ENCODE measurements at regions not wholly inside any gene's neighbourhood (a gene's known extent, or its start where the extent isn't known, plus 50 kb on each side); places are given as distances from the start of the nearest gene placed in this dataset.

GRCh38 chr1:98277118-98277517 is 356.3 kb upstream of the DPYD start:
- no peak for DNase-seq

DNA sequence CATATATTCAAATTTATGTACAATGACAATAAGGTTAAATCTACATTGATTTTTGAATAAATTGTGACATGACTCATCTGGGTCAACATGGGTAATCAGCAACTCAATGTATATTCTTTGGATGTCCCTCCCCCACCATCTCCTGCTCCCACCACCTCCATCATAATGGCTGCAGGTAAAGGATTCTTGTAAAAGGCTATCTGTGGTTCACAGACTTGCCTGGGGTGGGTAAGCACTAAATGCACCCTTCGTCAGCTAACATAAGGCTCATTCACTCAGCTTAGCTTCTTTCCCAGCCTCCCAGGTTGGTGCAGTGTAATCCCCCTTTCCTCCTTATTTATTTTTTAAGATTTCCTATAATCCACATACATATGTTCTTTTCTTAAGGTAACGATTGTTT is 355.7 kb upstream of the DPYD start:
- DNase-seq, result no peak

GRCh38 chr1:98268316-98268715 is 347.5 kb upstream of the DPYD start:
- no peak for DNase-seq

GRCh38 chr1:98267423-98267822 is 346.6 kb upstream of the DPYD start:
- DNase-seq, result no peak

DNA sequence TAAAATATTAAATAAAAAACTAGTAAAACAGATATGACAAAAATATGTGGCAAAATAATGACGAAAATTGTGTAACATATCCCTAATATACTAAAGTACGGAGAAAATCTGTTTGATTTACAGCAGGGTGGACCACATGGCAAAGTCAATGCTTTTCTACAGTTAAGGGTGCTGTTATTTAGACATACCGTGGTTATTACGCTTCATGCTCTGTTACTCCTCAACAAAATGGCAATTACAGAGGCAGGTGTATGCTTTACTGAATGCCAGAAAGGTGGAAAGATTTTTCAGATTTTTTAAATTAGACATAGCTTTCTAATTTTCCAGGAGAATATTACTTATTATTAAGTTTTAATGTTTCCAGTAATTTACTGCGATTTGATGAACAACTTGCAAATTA is 343.9 kb upstream of the DPYD start:
- no peak for DNase-seq

GRCh38 chr1:98260839-98261238 is 340.0 kb upstream of the DPYD start:
- no peak for DNase-seq

GRCh38 chr1:98260412-98260811 is 339.6 kb upstream of the DPYD start:
- no peak for DNase-seq

- no peak for DNase-seq
These were observed 335.9 kb upstream of the DPYD start for GRCh38 chr1:98256700-98257099.

DNA sequence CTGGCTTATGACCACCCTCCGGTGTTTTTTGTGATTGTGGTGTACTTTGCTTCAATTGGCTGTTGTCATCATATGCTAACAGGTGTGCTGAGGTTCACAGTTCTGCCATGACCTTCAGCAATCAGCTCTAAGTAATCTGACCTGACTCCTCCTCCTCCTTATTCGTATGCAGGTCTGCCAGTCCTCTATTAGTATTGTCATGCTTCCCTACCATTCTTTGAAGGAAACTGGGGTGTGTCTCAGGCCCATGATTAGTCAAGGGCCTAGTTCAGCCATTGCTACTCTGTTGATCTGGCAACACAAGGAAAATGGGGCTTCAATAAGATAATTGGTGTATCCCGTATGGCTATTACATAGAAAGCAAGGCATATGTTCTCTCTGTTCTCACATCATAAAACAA is 332.3 kb upstream of the DPYD start:
- DNase-seq, result no peak

- DNase-seq, result no peak
These were observed 330.7 kb upstream of the DPYD start for GRCh38 chr1:98251497-98251896.

DNA sequence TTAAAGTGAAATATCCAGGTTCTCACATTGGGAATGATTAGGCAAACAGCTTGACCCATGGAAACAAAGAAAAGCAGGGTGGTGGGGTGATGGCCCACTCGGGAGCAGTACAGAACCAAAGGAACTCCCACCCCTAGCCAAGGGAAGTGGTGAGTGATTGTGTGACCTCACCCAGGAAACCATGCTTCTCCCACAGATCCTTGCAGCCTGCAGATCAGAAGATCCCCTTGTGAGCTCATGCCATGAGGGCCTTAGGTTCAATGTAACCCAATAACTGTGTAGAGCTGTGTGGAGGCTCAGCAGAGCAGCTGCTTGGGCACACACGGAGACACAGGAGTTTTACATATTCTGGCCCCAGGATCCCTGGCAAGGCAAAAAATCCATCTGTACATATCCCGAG is 311.8 kb upstream of the DPYD start:
- no peak for DNase-seq

DNA sequence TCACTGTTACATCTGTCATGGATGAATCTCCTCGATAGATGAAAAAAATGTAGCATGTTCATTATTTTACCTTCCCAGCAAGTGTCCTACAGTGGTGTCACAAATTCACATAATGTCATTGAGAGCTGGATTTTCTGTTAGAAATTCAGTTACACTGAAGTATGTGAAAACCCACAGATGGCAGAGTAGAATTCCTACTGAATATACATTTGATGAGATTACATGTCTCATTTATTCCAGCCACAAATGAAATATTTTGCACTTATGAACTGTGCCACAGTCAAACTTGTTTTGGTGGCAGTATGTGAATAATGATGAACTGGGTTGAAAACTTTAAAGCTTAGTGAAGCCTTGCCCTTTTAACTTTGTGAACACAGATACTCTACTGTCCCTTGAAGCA is 301.9 kb upstream of the DPYD start:
- DNase-seq, result no peak

DNA sequence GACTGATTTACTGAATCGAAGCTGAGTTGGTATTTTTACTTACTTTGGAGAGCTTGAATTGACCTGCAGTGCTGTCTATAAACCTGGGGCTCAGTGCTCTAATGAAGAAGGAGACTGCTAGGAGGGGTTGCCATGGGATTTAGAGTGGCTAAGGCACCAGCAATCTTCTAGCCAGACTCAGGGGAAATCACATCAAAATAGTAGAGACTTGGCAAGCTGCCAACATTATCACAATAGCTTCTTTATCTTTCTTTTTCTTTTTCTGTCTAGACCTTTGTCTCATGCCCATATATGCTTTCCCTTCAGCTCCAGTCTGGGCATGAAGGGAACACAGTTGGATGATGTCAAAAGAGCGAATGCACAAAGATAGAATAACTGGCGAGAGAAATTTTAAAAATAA is 301.1 kb upstream of the DPYD start:
- no peak for DNase-seq

DNA sequence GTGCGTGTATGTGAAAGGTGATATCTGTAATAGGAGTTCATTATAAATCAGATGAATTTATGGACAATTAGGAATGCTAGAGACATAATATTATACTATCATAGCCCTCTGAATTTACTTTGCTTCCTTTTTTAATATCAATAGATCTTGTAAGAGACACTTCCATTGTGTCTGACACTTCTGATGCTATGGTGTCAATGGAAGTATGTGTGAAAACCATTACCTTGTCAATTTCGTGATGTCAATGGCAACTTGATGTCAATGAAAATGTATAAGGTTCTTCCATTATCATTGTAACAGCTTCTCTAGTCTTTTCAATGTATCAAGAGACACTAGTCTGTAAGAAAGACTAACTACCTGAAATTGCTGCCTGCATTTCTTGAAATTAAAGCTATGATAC is 296.8 kb upstream of the DPYD start:
- no peak for DNase-seq

DNA sequence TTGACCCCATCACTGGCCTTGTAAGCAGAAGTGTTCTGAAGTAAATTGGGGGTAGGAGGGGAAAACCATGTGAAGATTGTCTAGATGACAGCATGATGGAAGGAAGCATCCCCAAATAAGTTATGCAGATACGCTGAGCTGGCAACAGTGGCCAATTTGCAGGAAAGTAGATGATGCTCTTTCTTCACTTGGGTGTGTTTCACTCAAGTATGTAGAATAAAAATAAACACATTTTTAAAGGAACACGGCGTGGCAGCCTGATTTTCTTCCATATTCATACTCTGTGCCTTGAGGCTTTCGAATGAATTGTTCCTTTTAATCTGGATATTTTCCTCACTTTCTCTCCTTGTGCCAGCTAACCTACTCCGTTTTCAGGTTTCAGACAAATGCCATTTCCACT is 295.5 kb upstream of the DPYD start:
- DNase-seq, result no peak

GRCh38 chr1:98211271-98211845 is 290.5 kb upstream of the DPYD start:
- no peak for DNase-seq

GRCh38 chr1:98210563-98210962 is 289.7 kb upstream of the DPYD start:
- no peak for DNase-seq

- no peak for DNase-seq
These were observed 289.2 kb upstream of the DPYD start for GRCh38 chr1:98210064-98210463.

DNA sequence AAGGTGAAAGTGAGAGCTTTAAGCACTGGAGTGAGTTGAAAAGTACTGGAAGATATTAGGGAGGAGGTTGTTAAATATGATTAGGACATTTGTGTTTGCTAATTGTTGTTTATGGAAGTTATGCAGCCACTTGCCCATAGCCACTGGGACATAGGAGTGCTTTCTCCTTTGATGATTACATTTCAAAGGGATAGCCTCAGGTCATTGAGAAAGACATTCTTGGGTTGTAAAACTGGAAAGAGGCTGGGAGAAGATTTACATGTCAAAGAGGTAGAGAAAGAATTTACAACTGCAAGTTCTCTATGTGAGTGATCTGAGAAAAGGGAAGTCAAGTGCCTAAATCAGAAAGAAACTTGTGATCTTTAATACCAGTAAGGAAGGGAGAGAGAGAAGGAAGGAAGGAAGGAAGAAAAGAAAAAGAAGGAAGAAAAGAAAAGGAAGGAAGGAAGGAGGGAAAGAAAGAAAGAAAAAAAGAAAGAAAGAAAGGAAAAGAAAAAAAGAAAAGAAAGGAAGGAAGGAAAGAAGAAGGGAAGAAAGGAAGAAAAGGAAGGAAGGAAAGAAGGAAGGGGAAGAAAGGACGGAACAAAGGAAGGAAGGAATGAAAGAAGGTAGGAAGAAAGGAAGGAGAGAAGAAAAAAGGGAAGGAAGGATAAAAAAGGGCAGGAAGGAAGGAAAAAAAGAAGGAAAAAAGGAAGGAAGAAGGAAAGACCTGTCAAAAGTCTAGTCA is 284.6 kb upstream of the DPYD start:
- no peak for DNase-seq

DNA sequence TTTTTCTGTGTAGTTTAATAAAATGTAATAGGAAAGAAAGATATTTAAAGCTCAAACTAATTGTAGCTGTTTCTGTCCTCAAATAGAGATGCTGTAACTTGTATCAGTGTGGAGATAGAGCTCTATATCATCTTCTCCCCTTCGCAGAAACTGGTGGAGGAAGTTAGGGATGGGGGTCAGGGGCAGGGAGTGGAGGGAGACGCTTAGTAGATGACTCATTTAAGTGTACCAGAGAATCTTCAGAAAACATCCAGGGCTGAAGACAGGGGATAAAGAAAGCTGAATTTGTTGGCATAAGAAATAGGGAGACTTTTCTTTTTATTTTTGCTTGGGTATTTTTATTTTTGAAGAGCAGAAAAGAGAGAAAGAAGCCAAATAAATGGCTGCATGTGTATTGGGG is 282.6 kb upstream of the DPYD start:
- no peak for DNase-seq

GRCh38 chr1:98201666-98202081 is 280.8 kb upstream of the DPYD start:
- no peak for DNase-seq

- no peak for DNase-seq
These were observed 276.5 kb upstream of the DPYD start for GRCh38 chr1:98197356-98197755.

DNA sequence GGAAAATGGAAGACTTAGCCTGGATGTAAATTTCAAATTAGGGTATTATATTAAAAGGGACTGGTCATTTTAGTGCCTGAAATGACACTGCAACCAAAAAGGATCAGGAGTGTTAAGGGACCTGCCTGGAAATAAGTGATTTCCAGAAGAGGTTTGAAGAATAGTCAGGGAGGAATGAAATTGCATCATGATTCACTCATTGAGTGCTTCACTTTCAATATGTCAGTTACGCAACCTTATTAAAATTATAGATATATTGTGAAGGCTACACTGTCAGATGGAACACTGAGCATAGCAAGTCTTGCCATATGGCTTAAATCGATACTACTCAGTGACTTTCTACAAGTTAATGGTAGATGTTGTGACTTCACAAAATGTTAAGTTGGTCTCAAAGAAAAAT is 275.2 kb upstream of the DPYD start:
- no peak for DNase-seq

DNA sequence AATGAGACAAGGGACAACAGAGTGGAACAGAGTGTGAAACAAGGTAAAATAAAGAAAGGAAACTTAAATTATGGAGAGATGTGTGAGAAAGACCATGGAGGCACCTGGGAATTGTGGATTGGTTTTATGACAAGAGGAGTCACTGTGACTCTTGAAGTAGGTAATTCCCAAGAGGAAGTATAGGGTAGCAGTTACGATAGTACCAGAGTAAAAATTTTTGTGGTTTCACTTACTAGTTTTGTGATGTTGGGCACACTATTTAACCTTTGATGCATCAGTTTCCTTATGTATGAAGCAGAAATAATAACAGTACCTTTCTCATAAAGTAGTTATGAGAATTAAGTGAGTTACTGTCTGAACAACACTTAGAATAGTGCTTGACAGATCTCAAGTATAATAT is 267.9 kb upstream of the DPYD start:
- DNase-seq, result no peak

DNA sequence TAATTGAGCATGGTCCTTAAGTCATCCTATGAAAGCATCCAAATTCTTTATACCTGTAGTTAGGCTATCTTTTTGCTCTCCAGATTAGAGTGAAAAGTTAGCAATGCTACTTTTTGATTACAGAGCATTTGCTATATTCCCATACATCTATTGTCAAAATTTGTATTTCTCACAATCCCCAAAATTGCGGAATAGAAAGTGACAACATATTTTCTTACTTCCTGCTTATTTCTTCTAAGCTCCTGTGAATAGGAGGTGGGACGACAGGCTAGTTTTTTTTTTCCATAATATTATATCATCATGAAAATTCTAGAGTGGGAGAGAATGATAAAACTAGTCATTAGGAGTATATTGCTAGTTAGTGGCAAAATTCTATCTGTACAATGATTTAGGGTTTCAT is 264.0 kb upstream of the DPYD start:
- no peak for DNase-seq

All from activated CD4-positive, CD25-positive, alpha-beta regulatory T cell (primary cell).